ENCODE measurements at regions not wholly inside any gene's neighbourhood (a gene's known extent, or its start where the extent isn't known, plus 50 kb on each side); places are given as distances from the start of the nearest gene placed in this dataset.

- Histone ChIP-seq H3K4me1 (peaks cover 0 to 45% (median 10%) of the 10 kb centered on the region in 10 experiments; a peak in 15 of 20 replicates), H3K4me2 (no peak overlapping the region), H3K36me3 (no peaks in the 10 kb centered on the region), H3K9me3 (replicated peaks in 1 of 11) (peaks cover 0 to 22% (median 6%) of the 10 kb centered on the region in 11 experiments; a peak in 7 of 22 replicates), H4K20me1 (no peaks in the 10 kb centered on the region), H3K27ac (no peak overlapping the region), H3K4me3 (no peak overlapping the region), H3K27me3 (no peaks in the 10 kb centered on the region), H3K9ac (no peak overlapping the region)
- no peak for TF ChIP-seq Cebpa-rat (IDR thresholded peaks at IDR 0.05)
These were observed 167.1 kb downstream of the NFKBIZ start for GRCh38 chr3:102016417-102016816.

DNA sequence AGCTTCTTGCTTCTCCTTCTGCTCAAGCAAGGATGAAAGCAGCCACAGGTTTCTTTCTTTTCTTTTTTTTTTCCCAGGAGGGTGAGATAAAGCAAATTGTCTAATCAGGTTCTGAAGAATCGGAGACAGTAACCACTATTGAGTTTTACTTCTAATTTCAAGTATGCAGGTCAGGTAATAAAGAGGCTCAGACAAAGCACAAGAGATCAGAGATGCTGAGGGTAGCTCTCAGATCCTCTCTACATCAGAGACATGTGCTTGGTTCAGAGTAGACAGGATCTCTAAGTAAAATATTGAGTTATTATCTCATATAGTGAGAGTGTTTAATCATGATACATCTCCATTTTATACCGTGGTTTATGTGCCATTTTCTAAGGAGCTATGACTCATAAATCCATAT is 168.5 kb downstream of the NFKBIZ start:
- Histone ChIP-seq H3K4me2 (peak overlapping the region in 1 of 11 experiments; percentile 5; a peak in 1 of 22 replicates), H3K9ac (no peak overlapping the region), H3K27me3 (no peaks in the 10 kb centered on the region), H3K9me3 (replicated peaks in 1 of 11) (peaks cover 0 to 19% (median under 1%) of the 10 kb centered on the region in 11 experiments; a peak in 7 of 22 replicates), H3K4me3 (no peak overlapping the region), H3K36me3 (no peaks in the 10 kb centered on the region), H4K20me1 (no peaks in the 10 kb centered on the region), H3K27ac (no peak overlapping the region), H3K4me1 (peaks cover 0 to 59% (median 13%) of the 10 kb centered on the region in 10 experiments; a peak in 15 of 20 replicates)
- TF ChIP-seq Cebpa-rat (IDR thresholded peaks at IDR 0.05): no peak

DNA sequence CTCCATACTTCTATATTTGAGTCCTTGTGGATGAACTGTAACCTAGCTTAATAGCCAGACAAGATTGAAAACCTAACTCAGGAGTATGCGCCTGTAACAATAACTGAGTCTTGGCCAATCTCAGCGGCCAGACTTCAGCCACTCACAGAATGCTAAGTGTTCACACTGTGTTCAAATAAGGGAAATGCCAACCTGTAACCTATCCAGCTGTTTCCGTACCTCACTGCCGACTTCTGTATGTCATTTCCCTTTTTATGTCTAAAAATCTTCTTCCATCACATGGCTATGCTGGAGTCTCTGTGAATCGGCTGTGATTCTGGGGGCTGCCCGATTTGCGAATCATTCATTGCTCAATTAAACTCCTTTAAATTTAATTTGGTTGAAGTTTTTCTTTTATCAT is 169.2 kb downstream of the NFKBIZ start:
- no peaks in the 10 kb centered on the region for H4K20me1 ChIP-seq
- TF ChIP-seq Cebpa-rat (IDR thresholded peaks at IDR 0.05): no peak
- no peak overlapping the region for H3K27ac ChIP-seq
- H3K4me2 ChIP-seq: peak overlapping the region in 1 of 11 experiments; percentile 18; a peak in 1 of 22 replicates
- H3K36me3 ChIP-seq: no peaks in the 10 kb centered on the region
- H3K4me1 ChIP-seq: peaks cover 0 to 67% (median 13%) of the 10 kb centered on the region in 10 experiments; a peak in 15 of 20 replicates
- no peak overlapping the region for H3K9ac ChIP-seq
- no peak overlapping the region for H3K4me3 ChIP-seq
- no peaks in the 10 kb centered on the region for H3K27me3 ChIP-seq
- H3K9me3 ChIP-seq (replicated peaks in 1 of 11): peaks cover 0 to 12% (median 0%) of the 10 kb centered on the region in 11 experiments; a peak in 6 of 22 replicates

DNA sequence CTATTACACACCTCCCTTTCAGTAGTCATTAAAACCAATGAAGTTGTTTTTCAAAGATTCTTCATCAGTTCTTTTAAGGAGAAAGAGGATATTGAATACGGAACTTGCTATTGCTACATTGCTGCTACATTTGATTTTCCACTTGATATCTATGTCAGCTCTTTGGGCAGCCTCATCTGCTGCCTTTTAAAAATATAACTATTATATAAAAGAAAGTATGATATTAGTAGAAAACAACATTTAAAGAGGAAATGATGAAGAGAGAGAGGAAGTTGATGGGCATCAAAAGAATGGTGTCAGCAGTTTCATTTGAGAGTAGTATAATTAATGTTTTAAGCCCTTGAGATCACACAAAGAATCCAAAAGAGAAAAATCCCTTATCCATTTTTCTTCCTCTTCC is 171.4 kb downstream of the NFKBIZ start:
- TF ChIP-seq Cebpa-rat (IDR thresholded peaks at IDR 0.05): no peak
- Histone ChIP-seq H4K20me1 (no peaks in the 10 kb centered on the region), H3K4me3 (no peak overlapping the region), H3K27me3 (no peaks in the 10 kb centered on the region), H3K4me1 (peaks cover 6 to 88% (median 20%) of the 10 kb centered on the region in 10 experiments; a peak in 16 of 20 replicates), H3K36me3 (no peaks in the 10 kb centered on the region), H3K9ac (peak overlapping the region in 4 of 11 experiments; percentile 12 to 67 (median 49); a peak in 6 of 22 replicates), H3K27ac (peak overlapping the region in 5 of 11 experiments; percentile 52 to 83 (median 73); a peak in 9 of 22 replicates), H3K9me3 (replicated peaks in 1 of 11) (peaks cover 0 to 12% (median 3%) of the 10 kb centered on the region in 11 experiments; a peak in 7 of 22 replicates), H3K4me2 (peak overlapping the region in 6 of 11 experiments; percentile 16 to 76 (median 66); a peak in 11 of 22 replicates)

GRCh38 chr3:102024270-102024904 is 175.1 kb downstream of the NFKBIZ start:
- Histone ChIP-seq H4K20me1 (no peaks in the 10 kb centered on the region), H3K27ac (peak overlapping the region in 6 of 11 experiments; percentile 19 to 84 (median 75); a peak in 9 of 22 replicates), H3K4me3 (no peak overlapping the region), H3K4me1 (peaks cover 7 to 89% (median 29%) of the 10 kb centered on the region in 10 experiments; a peak in 16 of 20 replicates), H3K27me3 (no peaks in the 10 kb centered on the region), H3K4me2 (peak overlapping the region in 4 of 11 experiments; percentile 47 to 77 (median 68); a peak in 7 of 22 replicates), H3K9ac (peak overlapping the region in 2 of 11 experiments; percentile 8 to 62; a peak in 2 of 22 replicates), H3K36me3 (no peaks in the 10 kb centered on the region), H3K9me3 (replicated peaks in 1 of 11) (peaks cover 0 to 15% (median 0%) of the 10 kb centered on the region in 11 experiments; a peak in 8 of 22 replicates)
- no peak for TF ChIP-seq Cebpa-rat (IDR thresholded peaks at IDR 0.05)

GRCh38 chr3:102025606-102026270 is 176.4 kb downstream of the NFKBIZ start:
- Histone ChIP-seq H4K20me1 (no peaks in the 10 kb centered on the region), H3K4me3 (no peak overlapping the region), H3K27me3 (no peaks in the 10 kb centered on the region), H3K4me1 (peaks cover 7 to 89% (median 26%) of the 10 kb centered on the region in 10 experiments; a peak in 16 of 20 replicates), H3K9ac (peak overlapping the region in 4 of 11 experiments; percentile 50 to 64 (median 60); a peak in 9 of 22 replicates), H3K36me3 (no peaks in the 10 kb centered on the region), H3K27ac (peak overlapping the region in 9 of 11 experiments; percentile 10 to 84 (median 70); a peak in 17 of 22 replicates), H3K9me3 (replicated peaks in 1 of 11) (peaks cover 0 to 15% (median 0%) of the 10 kb centered on the region in 11 experiments; a peak in 8 of 22 replicates), H3K4me2 (peak overlapping the region in 7 of 11 experiments; percentile 32 to 77 (median 65); a peak in 17 of 22 replicates)
- no peak for TF ChIP-seq Cebpa-rat (IDR thresholded peaks at IDR 0.05)

DNA sequence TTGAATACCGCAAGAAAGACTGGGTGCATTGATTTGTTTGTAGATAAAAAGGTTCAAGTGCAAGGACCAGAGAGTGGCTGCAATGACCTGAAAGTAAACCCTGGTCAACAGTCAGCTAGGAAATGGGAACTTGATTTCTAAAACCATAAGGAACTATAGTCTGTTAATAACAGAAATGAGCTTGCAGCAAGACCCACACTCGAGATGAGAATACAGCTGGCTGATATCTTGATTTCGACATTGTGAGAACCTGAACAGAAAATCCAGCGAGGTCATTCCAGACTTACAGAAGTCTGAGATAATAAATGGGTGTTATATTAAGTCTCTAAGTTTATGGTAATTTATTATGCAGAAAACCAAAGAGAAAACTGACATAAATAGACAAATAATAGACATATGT is 177.3 kb downstream of the NFKBIZ start:
- Histone ChIP-seq H3K27ac (peak overlapping the region in 7 of 11 experiments; percentile 32 to 84 (median 74); a peak in 11 of 22 replicates), H3K4me2 (peak overlapping the region in 7 of 11 experiments; percentile 6 to 77 (median 50); a peak in 13 of 22 replicates), H3K4me1 (peaks cover 3 to 89% (median 19%) of the 10 kb centered on the region in 10 experiments; a peak in 16 of 20 replicates), H3K9me3 (replicated peaks in 1 of 11) (peaks cover 0 to 15% (median 0%) of the 10 kb centered on the region in 11 experiments; a peak in 8 of 22 replicates), H3K27me3 (no peaks in the 10 kb centered on the region), H3K9ac (peak overlapping the region in 3 of 11 experiments; percentile 57 to 64 (median 62); a peak in 3 of 22 replicates), H3K4me3 (peak overlapping the region in 1 of 10 experiments; percentile 15; a peak in 1 of 20 replicates), H3K36me3 (no peaks in the 10 kb centered on the region), H4K20me1 (no peaks in the 10 kb centered on the region)
- TF ChIP-seq Cebpa-rat (IDR thresholded peaks at IDR 0.05): no peak

- peak overlapping the region in 6 of 11 experiments; percentile 8 to 83 (median 53); a peak in 10 of 22 replicates for H3K27ac ChIP-seq
- H3K27me3 ChIP-seq: no peaks in the 10 kb centered on the region
- no peak overlapping the region for H3K4me3 ChIP-seq
- H3K4me1 ChIP-seq: peaks cover 0 to 87% (median 12%) of the 10 kb centered on the region in 10 experiments; a peak in 15 of 20 replicates
- H3K9me3 ChIP-seq (replicated peaks in 1 of 11): peaks cover 0 to 11% (median 0%) of the 10 kb centered on the region in 11 experiments; a peak in 7 of 22 replicates
- TF ChIP-seq Cebpa-rat (IDR thresholded peaks at IDR 0.05): no peak
- peak overlapping the region in 1 of 11 experiments; percentile 26; a peak in 1 of 22 replicates for H3K9ac ChIP-seq
- H4K20me1 ChIP-seq: no peaks in the 10 kb centered on the region
- no peaks in the 10 kb centered on the region for H3K36me3 ChIP-seq
- peak overlapping the region in 4 of 11 experiments; percentile 16 to 60 (median 32); a peak in 5 of 22 replicates for H3K4me2 ChIP-seq
These were observed 181.3 kb downstream of the NFKBIZ start for GRCh38 chr3:102030661-102031060.

Measured in BLaER1 treated with 17β-estradiol and CSF1 and Interleukin-3, amounts not matched to agents 10 nM and 100 nM (cell line).